Brain pericyte (primary cell): ENCODE measurements at regions not wholly inside any gene's neighbourhood (a gene's known extent, or its start where the extent isn't known, plus 50 kb on each side); places are given as distances from the start of the nearest gene placed in this dataset.
"Not testable (repeated sequence)": the region's sequence is repeated elsewhere in the genome, so short reads cannot be mapped to it uniquely, and the experiment has no call there.

Source experiments
- DNase-seq: peaks from one replicate; pipeline ENCODE4 v3.0.0-alpha.2; 2012; ENCODE audit warnings: low read depth, low spot score

- DNase-seq: no peak
Observed at GRCh38 chr5:30384171-30384570, 809.3 kb upstream of the CDH6 start.

GRCh38 chr5:30380228-30380627, 813.3 kb upstream of the CDH6 start:
- DNase-seq: no peak

DNA sequence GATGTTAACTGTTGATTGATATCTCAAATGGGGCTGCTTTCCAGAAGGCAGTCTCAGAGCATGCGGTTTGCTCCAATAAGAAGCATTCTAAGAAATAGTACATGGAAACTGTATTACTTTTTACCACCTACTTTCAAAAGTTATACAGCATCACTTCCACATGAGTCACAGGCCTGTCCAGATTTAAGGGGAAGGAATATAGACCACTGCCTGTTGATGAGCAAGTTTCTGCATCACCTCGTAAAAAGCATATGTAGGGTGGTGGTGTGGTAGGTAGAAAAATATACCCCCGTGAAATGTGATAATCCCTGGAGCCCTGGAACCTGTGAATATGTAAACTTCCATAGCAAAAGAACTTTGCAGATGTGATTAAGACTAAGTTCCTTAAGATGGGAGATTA, 816.6 kb upstream of the CDH6 start:
- DNase-seq: no peak

- DNase-seq: no peak
Observed at GRCh38 chr5:30368064-30368463, 825.4 kb upstream of the CDH6 start.

DNA sequence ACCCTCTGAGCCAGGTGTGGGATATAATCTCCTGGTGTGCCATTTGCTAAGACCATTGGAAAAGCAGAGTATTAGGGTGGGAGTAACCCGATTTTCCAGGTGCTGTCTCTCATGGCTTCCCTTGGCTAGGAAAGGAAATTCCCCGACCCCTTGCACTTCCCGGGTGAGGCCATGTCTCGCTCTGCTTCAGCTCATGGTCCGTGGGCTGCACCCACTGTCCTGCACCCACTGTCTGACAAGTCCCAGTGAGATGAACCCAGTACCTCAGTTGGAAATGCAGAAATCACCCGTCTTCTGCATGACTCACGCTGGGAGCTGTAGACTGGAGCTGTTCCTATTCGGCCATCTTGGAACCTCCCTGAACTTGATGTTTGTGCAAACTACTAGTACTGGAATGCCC, 828.5 kb upstream of the CDH6 start:
- DNase-seq: not testable (repeated sequence)

- no peak for DNase-seq
Observed at GRCh38 chr5:30357371-30357770, 836.1 kb upstream of the CDH6 start.

DNA sequence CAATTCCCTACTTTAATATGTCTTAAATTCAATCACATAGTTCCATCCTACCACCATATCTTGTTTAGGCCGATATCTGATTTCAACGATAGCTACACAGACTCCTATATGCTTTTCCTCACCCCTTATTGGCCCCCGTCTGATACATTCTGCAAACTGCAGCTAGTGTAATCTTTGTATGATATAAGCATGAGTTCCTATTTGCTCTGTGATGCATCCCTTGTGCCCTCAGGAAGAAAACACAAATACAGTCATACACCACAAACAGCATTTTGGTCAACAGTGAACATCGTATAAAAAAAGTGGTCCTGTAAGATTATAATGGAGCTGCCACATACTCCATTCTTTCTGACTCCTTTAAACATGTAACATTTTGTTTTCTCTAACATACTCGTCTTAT, 837.8 kb upstream of the CDH6 start:
- no peak for DNase-seq

- DNase-seq: no peak
Observed at GRCh38 chr5:30347858-30348257, 845.6 kb upstream of the CDH6 start.

DNA sequence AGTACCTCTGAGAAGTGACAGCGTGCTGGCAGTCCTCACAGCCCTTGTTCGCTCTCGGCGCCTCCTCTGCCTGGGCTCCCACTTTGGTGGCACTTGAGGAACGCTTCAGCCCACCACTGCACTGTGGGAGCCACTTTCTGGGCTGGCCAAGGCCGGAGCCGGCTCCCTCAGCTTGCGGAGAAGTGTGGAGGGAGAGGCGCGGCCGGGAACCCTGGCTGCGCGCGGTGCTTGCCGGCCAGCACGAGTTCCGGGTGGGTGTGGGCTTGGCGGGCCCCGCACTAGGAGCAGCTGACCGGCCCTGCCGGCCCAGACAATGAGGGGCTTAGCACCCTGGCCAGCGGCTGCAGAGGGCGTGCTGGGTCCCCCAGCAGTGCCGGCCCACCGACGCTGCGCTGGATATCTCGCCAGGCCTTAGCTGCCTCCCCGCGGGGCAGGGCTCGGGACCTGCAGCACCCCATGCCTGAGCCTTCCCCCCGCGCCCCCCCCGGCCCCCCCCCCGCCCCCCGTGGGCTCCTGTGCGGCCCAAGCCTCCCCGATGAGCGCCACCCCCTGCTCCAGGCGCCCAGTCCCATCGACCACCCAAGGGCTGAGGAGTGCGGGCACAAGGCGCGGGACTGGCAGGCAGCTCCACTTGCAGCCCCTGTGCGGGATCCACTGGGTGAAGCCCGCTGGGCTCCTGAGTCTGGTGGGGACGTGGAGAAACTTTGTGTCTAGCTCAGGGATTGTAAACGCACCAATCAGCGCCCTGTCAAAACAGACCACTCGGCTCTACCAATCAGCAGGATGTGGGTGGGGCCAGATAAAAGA, 847.7 kb upstream of the CDH6 start:
- not testable (repeated sequence) for DNase-seq

GRCh38 chr5:30343707-30344106, 849.8 kb upstream of the CDH6 start:
- DNase-seq: no peak

- DNase-seq: peak; percentile 10
Observed at GRCh38 chr5:30341466-30341865, 852.0 kb upstream of the CDH6 start.

GRCh38 chr5:30337084-30337573, 856.4 kb upstream of the CDH6 start:
- DNase-seq: no peak

GRCh38 chr5:30331534-30331933, 862.0 kb upstream of the CDH6 start:
- DNase-seq: no peak

GRCh38 chr5:30325795-30326194, 867.7 kb upstream of the CDH6 start:
- no peak for DNase-seq

- no peak for DNase-seq
Observed at GRCh38 chr5:30324083-30324482, 869.4 kb upstream of the CDH6 start.

GRCh38 chr5:30287890-30288289, 905.6 kb upstream of the CDH6 start:
- DNase-seq: no peak

GRCh38 chr5:30279237-30279636, 914.2 kb upstream of the CDH6 start:
- no peak for DNase-seq

GRCh38 chr5:30267026-30267425, 926.5 kb upstream of the CDH6 start:
- DNase-seq: no peak

- DNase-seq: no peak
Observed at GRCh38 chr5:30239331-30240022, 954.0 kb upstream of the CDH6 start.

DNA sequence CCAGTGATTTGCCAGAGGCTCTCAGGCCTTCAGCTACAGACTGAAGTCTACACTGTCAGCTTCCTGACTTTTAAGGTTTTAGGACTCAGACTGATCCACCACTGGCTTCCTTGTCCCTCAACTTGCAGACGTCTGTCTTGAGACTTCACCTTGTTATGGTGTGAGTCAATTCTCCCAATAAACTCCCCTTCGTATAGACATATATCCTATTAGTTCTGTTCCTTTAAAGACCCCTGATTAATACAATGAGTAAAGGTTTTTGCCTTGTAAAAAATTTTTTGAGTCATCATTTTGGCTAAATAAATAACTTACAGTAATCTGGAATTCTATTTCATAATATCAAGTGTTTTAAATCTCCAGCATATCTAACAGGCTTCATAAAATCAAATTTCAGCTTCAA, 956.3 kb upstream of the CDH6 start:
- no peak for DNase-seq

DNA sequence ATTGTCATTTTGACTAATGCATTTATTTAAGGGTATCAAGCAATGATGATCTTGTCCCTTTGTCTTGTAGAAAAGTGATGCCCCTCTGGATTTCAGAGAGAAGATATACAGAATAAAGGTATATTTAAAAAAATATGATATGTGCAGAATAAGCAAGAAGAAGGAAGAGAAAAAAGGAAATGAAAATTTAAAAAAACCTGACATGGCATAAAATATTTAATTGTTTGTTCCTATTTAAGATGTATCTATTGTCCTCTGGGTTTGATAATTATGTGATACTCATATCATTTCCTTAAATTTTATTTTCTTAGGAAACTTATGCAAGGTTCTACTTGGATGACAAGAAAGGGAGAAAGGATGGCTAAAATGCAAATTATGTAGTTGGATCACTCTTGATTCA, 983.7 kb upstream of the CDH6 start:
- no peak for DNase-seq

GRCh38 chr5:30197662-30198061, 995.8 kb upstream of the CDH6 start:
- no peak for DNase-seq

GRCh38 chr5:30195036-30195435, 998.5 kb upstream of the CDH6 start:
- DNase-seq: no peak
